WTC11 (cell line): ENCODE measurements at regions not wholly inside any gene's neighbourhood (a gene's known extent, or its start where the extent isn't known, plus 50 kb on each side); places are given as distances from the start of the nearest gene placed in this dataset.

Experiments
- CREM ChIP-seq: sonication (generic); formaldehyde crosslinking; IDR thresholded peaks from 2 replicates; pipeline ENCODE4 v1.8.1; 2022; ENCODE audit warnings: mild to moderate bottlenecking, missing genetic modification reagents, moderate library complexity
- ESRRA ChIP-seq: sonication (generic); formaldehyde crosslinking; IDR thresholded peaks from 2 replicates; pipeline ENCODE4 v1.8.1; 2022; ENCODE audit warnings: mild to moderate bottlenecking, missing genetic modification reagents, borderline replicate concordance
- JUN ChIP-seq: sonication (generic); formaldehyde crosslinking; IDR thresholded peaks from 2 replicates; pipeline ENCODE4 v1.8.0; 2023; ENCODE audit warnings: mild to moderate bottlenecking, missing genetic modification reagents
- NR2C2 ChIP-seq: sonication (generic); formaldehyde crosslinking; IDR thresholded peaks from 2 replicates; pipeline ENCODE4 v1.8.0; 2022; ENCODE audit warnings: mild to moderate bottlenecking, missing genetic modification reagents
- TEAD4 ChIP-seq: sonication (generic); formaldehyde crosslinking; IDR thresholded peaks from 2 replicates; pipeline ENCODE4 v1.8.0; 2022; ENCODE audit warnings: mild to moderate bottlenecking, missing genetic modification reagents
- ZNF219 ChIP-seq: sonication (generic); formaldehyde crosslinking; IDR thresholded peaks from 2 replicates; pipeline ENCODE4 v1.8.0; 2023; ENCODE audit warnings: missing genetic modification reagents, mild to moderate bottlenecking, borderline replicate concordance
- ZNF263 ChIP-seq: sonication (generic); formaldehyde crosslinking; IDR thresholded peaks from 2 replicates; pipeline ENCODE4 v1.8.1; 2022; ENCODE audit warnings: low read depth, mild to moderate bottlenecking, moderate library complexity, missing genetic modification reagents
- TF ChIP-seq, protein P1 (sequence below): fragments of 200-600 bp; IDR thresholded peaks from 2 replicates; pipeline ENCODE4 v1.8.0; 2022; ENCODE audit warnings: antibody characterized with exemption
- TF ChIP-seq, protein P2 (sequence below): sonication (generic); formaldehyde crosslinking; IDR thresholded peaks from 2 replicates; pipeline ENCODE4 v1.8.1; 2023; ENCODE audit warnings: mild to moderate bottlenecking, missing genetic modification reagents
- TF ChIP-seq, protein P3 (sequence below): sonication (generic); formaldehyde crosslinking; IDR thresholded peaks from 2 replicates; pipeline ENCODE4 v1.8.0; 2022; ENCODE audit warnings: mild to moderate bottlenecking, missing genetic modification reagents
- TF ChIP-seq, protein P4 (sequence below): sonication (generic); formaldehyde crosslinking; IDR thresholded peaks from 2 replicates; pipeline ENCODE4 v1.8.0; 2022; ENCODE audit warnings: missing genetic modification reagents

DNA sequence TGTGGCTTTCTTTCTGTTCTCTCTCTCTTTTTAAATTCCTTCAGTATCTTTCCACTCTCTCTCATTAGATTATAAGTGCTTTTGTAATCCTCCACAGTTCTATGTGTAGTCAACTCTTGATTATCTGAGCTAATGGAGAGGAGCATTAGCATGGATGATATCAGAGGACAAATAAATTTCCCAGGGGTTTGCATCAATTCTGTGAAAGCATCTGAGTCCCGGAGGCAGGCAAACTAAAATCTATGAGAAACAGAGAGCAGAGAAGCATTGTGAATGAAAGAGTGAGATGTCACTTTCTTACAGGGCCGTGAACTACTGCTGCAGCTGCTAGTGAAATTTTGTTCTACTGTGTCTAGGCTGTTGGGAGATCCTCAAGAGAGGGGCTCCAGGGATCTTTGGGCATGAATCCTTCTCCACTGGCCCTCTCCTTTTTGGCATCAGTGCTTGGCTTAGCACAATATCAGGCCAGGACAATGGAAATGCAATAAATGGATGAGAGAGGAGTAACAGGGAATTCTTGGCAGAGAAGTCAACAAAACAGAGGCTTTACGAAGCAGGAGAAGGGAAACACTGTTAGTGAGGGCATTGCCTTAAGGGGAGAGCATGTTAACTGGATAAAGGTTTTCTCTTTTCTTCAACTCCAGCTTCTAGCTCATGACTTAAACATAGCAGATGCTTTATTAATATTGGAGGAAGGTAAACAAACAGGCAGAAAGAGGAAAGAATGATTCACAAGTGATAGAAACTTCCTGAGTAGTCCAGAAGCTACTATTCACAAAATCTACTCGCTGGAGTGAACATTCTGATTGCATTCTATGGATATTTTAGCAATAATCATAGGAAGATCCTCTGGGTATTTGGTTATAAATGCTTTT, 847.0 kb upstream of the MAP3K7 start:
- no peak for TF ChIP-seq ESRRA
- TF ChIP-seq, protein P1, sequence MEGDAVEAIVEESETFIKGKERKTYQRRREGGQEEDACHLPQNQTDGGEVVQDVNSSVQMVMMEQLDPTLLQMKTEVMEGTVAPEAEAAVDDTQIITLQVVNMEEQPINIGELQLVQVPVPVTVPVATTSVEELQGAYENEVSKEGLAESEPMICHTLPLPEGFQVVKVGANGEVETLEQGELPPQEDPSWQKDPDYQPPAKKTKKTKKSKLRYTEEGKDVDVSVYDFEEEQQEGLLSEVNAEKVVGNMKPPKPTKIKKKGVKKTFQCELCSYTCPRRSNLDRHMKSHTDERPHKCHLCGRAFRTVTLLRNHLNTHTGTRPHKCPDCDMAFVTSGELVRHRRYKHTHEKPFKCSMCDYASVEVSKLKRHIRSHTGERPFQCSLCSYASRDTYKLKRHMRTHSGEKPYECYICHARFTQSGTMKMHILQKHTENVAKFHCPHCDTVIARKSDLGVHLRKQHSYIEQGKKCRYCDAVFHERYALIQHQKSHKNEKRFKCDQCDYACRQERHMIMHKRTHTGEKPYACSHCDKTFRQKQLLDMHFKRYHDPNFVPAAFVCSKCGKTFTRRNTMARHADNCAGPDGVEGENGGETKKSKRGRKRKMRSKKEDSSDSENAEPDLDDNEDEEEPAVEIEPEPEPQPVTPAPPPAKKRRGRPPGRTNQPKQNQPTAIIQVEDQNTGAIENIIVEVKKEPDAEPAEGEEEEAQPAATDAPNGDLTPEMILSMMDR, result no peak
- TF ChIP-seq ZNF263 (CRISPR knock-in tag), result no peak
- TF ChIP-seq, protein P2, sequence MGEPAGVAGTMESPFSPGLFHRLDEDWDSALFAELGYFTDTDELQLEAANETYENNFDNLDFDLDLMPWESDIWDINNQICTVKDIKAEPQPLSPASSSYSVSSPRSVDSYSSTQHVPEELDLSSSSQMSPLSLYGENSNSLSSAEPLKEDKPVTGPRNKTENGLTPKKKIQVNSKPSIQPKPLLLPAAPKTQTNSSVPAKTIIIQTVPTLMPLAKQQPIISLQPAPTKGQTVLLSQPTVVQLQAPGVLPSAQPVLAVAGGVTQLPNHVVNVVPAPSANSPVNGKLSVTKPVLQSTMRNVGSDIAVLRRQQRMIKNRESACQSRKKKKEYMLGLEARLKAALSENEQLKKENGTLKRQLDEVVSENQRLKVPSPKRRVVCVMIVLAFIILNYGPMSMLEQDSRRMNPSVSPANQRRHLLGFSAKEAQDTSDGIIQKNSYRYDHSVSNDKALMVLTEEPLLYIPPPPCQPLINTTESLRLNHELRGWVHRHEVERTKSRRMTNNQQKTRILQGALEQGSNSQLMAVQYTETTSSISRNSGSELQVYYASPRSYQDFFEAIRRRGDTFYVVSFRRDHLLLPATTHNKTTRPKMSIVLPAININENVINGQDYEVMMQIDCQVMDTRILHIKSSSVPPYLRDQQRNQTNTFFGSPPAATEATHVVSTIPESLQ (CRISPR knock-in tag), result no peak
- TF ChIP-seq CREM (CRISPR knock-in tag), result no peak
- no peak for TF ChIP-seq JUN
- TF ChIP-seq, protein P3, sequence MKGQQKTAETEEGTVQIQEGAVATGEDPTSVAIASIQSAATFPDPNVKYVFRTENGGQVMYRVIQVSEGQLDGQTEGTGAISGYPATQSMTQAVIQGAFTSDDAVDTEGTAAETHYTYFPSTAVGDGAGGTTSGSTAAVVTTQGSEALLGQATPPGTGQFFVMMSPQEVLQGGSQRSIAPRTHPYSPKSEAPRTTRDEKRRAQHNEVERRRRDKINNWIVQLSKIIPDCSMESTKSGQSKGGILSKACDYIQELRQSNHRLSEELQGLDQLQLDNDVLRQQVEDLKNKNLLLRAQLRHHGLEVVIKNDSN, result no peak
- TF ChIP-seq, protein P4, sequence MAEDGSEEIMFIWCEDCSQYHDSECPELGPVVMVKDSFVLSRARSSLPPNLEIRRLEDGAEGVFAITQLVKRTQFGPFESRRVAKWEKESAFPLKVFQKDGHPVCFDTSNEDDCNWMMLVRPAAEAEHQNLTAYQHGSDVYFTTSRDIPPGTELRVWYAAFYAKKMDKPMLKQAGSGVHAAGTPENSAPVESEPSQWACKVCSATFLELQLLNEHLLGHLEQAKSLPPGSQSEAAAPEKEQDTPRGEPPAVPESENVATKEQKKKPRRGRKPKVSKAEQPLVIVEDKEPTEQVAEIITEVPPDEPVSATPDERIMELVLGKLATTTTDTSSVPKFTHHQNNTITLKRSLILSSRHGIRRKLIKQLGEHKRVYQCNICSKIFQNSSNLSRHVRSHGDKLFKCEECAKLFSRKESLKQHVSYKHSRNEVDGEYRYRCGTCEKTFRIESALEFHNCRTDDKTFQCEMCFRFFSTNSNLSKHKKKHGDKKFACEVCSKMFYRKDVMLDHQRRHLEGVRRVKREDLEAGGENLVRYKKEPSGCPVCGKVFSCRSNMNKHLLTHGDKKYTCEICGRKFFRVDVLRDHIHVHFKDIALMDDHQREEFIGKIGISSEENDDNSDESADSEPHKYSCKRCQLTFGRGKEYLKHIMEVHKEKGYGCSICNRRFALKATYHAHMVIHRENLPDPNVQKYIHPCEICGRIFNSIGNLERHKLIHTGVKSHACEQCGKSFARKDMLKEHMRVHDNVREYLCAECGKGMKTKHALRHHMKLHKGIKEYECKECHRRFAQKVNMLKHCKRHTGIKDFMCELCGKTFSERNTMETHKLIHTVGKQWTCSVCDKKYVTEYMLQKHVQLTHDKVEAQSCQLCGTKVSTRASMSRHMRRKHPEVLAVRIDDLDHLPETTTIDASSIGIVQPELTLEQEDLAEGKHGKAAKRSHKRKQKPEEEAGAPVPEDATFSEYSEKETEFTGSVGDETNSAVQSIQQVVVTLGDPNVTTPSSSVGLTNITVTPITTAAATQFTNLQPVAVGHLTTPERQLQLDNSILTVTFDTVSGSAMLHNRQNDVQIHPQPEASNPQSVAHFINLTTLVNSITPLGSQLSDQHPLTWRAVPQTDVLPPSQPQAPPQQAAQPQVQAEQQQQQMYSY (CRISPR knock-in tag), result no peak
- no peak for TF ChIP-seq TEAD4
- TF ChIP-seq ZNF219 (CRISPR knock-in tag), result no peak
- TF ChIP-seq NR2C2 (CRISPR knock-in tag), result no peak
